ENCODE measurements at regions not wholly inside any gene's neighbourhood (a gene's known extent, or its start where the extent isn't known, plus 50 kb on each side); places are given as distances from the start of the nearest gene placed in this dataset.

DNA sequence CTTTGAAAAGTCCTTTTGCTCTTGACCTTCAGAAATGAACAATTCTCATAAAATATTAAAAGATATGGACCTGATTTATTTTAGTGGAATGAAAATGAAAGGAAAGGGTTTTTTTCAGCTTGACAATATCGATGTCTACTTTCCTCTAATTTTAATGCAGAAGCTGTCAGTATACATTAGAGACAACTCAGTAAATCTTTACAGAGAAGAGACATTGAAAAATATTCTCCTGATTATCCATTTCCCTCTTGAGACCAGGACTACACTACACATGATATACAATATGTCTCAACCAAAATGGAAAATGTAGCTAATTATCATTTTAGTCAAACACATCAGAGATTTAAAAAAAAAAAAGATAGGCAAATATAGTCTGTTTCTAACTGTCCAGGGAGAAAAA lies 288.5 kb upstream of the NUDT12 start:
- intact Hi-C loops (cut with DNase I): no loop called here
- Histone ChIP-seq H3K36me3 (ENCODE audit: control insufficient read depth in 2 of 3, insufficient read depth in 3 of 3, low read length in 3 of 3) (no peaks in the 10 kb centered on the region), H3K9ac (ENCODE audit: low read length in 3 of 3) (no peak overlapping the region), H3K4me3 (ENCODE audit: low read length in 3 of 3) (no peak overlapping the region), H3K27ac (ENCODE audit: low read depth in 2 of 2, low read length in 2 of 2) (no peak overlapping the region), H3K9me3 (ENCODE audit: control insufficient read depth in 2 of 3, insufficient read depth in 1 of 3, low read length in 3 of 3) (no peaks in the 10 kb centered on the region), H3K4me1 (ENCODE audit: control insufficient read depth in 2 of 3, insufficient read depth in 2 of 3, low read depth in 1 of 3, low read length in 3 of 3) (no peaks in the 10 kb centered on the region), H3K27me3 (ENCODE audit: control insufficient read depth, insufficient read depth, low read length) (no peaks in the 10 kb centered on the region)
- no peak for FAIRE-seq
- TF ChIP-seq, protein P1, sequence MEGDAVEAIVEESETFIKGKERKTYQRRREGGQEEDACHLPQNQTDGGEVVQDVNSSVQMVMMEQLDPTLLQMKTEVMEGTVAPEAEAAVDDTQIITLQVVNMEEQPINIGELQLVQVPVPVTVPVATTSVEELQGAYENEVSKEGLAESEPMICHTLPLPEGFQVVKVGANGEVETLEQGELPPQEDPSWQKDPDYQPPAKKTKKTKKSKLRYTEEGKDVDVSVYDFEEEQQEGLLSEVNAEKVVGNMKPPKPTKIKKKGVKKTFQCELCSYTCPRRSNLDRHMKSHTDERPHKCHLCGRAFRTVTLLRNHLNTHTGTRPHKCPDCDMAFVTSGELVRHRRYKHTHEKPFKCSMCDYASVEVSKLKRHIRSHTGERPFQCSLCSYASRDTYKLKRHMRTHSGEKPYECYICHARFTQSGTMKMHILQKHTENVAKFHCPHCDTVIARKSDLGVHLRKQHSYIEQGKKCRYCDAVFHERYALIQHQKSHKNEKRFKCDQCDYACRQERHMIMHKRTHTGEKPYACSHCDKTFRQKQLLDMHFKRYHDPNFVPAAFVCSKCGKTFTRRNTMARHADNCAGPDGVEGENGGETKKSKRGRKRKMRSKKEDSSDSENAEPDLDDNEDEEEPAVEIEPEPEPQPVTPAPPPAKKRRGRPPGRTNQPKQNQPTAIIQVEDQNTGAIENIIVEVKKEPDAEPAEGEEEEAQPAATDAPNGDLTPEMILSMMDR (IDR thresholded peaks at IDR 0.05; ENCODE audit: borderline replicate concordance, extremely low read depth, insufficient read depth): no peak
- DNase-seq: no peak

DNA sequence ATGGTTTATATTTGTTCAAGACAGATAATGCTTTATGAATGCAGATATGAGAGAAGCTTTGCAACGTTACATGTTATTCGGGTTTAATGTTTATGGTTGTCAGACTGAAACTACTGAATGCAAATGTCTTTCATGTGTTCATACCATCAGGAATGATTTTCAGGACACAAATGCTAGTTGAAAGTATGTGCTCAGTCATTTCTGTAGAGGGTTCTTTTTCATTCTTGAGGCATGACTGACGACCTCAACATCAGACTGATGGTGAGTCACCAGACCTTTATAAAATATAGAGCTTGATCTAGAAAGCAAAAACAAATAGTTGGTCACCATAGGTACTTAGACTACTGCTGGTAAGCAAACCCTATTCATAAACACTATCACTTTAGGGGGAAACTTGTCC lies 287.3 kb upstream of the NUDT12 start:
- H3K36me3 ChIP-seq (ENCODE audit: control insufficient read depth in 2 of 3, insufficient read depth in 3 of 3, low read length in 3 of 3): no peaks in the 10 kb centered on the region
- DNase-seq (no peak), FAIRE-seq (no peak)
- intact Hi-C loops (cut with DNase I): no loop called here
- TF ChIP-seq, protein P1 (IDR thresholded peaks at IDR 0.05; ENCODE audit: borderline replicate concordance, extremely low read depth, insufficient read depth): no peak
- H3K27me3 ChIP-seq (ENCODE audit: control insufficient read depth, insufficient read depth, low read length): no peaks in the 10 kb centered on the region
- H3K4me1 ChIP-seq (ENCODE audit: control insufficient read depth in 2 of 3, insufficient read depth in 2 of 3, low read depth in 1 of 3, low read length in 3 of 3): no peaks in the 10 kb centered on the region
- H3K9me3 ChIP-seq (ENCODE audit: control insufficient read depth in 2 of 3, insufficient read depth in 1 of 3, low read length in 3 of 3): no peaks in the 10 kb centered on the region
- H3K27ac ChIP-seq (ENCODE audit: low read depth in 2 of 2, low read length in 2 of 2): no peak overlapping the region
- H3K9ac ChIP-seq (ENCODE audit: low read length in 3 of 3): no peak overlapping the region
- no peak overlapping the region for H3K4me3 ChIP-seq (ENCODE audit: low read length in 3 of 3)

DNA sequence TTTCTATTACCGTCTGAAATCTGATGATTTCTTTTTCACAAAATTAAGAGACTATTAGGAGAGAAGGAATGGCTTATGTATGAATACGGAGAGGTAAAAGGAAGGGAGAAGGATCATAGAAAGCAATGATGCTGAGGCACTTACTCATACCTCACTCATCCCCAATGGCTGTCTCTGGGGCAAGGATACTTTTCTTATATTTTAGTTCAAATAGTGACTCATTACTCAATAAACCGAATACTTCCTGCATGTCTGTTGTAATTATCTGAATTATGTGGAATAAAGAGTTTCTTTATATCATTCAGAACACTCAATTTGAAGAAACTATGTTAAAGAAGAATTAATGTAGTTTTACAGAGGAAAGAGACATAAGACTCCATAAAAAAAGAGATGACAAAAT lies 284.5 kb upstream of the NUDT12 start:
- H3K4me3 ChIP-seq (ENCODE audit: low read length in 3 of 3): no peak overlapping the region
- no peak overlapping the region for H3K27ac ChIP-seq (ENCODE audit: low read depth in 2 of 2, low read length in 2 of 2)
- H3K36me3 ChIP-seq (ENCODE audit: control insufficient read depth in 2 of 3, insufficient read depth in 3 of 3, low read length in 3 of 3): no peaks in the 10 kb centered on the region
- FAIRE-seq (no peak), DNase-seq (no peak)
- H3K4me1 ChIP-seq (ENCODE audit: control insufficient read depth in 2 of 3, insufficient read depth in 2 of 3, low read depth in 1 of 3, low read length in 3 of 3): no peaks in the 10 kb centered on the region
- TF ChIP-seq, protein P1 (IDR thresholded peaks at IDR 0.05; ENCODE audit: borderline replicate concordance, extremely low read depth, insufficient read depth): no peak
- H3K27me3 ChIP-seq (ENCODE audit: control insufficient read depth, insufficient read depth, low read length): no peaks in the 10 kb centered on the region
- H3K9me3 ChIP-seq (ENCODE audit: control insufficient read depth in 2 of 3, insufficient read depth in 1 of 3, low read length in 3 of 3): no peaks in the 10 kb centered on the region
- intact Hi-C loops (cut with DNase I): no loop called here
- no peak overlapping the region for H3K9ac ChIP-seq (ENCODE audit: low read length in 3 of 3)

- intact Hi-C loops (cut with DNase I): no loop called here
- no peak overlapping the region for H3K9ac ChIP-seq (ENCODE audit: low read length in 3 of 3)
- no peaks in the 10 kb centered on the region for H3K4me1 ChIP-seq (ENCODE audit: control insufficient read depth in 2 of 3, insufficient read depth in 2 of 3, low read depth in 1 of 3, low read length in 3 of 3)
- H3K36me3 ChIP-seq (ENCODE audit: control insufficient read depth in 2 of 3, insufficient read depth in 3 of 3, low read length in 3 of 3): no peaks in the 10 kb centered on the region
- H3K27ac ChIP-seq (ENCODE audit: low read depth in 2 of 2, low read length in 2 of 2): no peak overlapping the region
- FAIRE-seq: no peak
- H3K27me3 ChIP-seq (ENCODE audit: control insufficient read depth, insufficient read depth, low read length): no peaks in the 10 kb centered on the region
- TF ChIP-seq, protein P1 (IDR thresholded peaks at IDR 0.05; ENCODE audit: borderline replicate concordance, extremely low read depth, insufficient read depth): no peak
- DNase-seq: no peak
- no peaks in the 10 kb centered on the region for H3K9me3 ChIP-seq (ENCODE audit: control insufficient read depth in 2 of 3, insufficient read depth in 1 of 3, low read length in 3 of 3)
- no peak overlapping the region for H3K4me3 ChIP-seq (ENCODE audit: low read length in 3 of 3)
Observed at GRCh38 chr5:103842936-103843335, 280.3 kb upstream of the NUDT12 start.
